NOMO-1 treated with dmso at 0.1 percent for 144 hours (cell line): ENCODE measurements at regions not wholly inside any gene's neighbourhood (a gene's known extent, or its start where the extent isn't known, plus 50 kb on each side); places are given as distances from the start of the nearest gene placed in this dataset.
"Not testable (repeated sequence)": the region's sequence is repeated elsewhere in the genome, so short reads cannot be mapped to it uniquely, and the experiment has no call there.

Experiments used
- DNase-seq: peaks from one replicate; lab custom pipeline; 2025; ENCODE audit not compliant: unreplicated experiment; lab: John Stamatoyannopoulos, UW

GRCh38 chr1:146513754-146514153 is 284.9 kb upstream of the NOTCH2NLA start:
- DNase-seq = not testable (repeated sequence)

GRCh38 chr1:146511047-146511777 is 282.4 kb upstream of the NOTCH2NLA start:
- not testable (repeated sequence) for DNase-seq

GRCh38 chr1:146510248-146510983 is 281.6 kb upstream of the NOTCH2NLA start:
- DNase-seq = not testable (repeated sequence)

- DNase-seq = not testable (repeated sequence)
Measured at GRCh38 chr1:146504121-146504520, 275.3 kb upstream of the NOTCH2NLA start.

GRCh38 chr1:146487555-146487954 is 258.7 kb upstream of the NOTCH2NLA start:
- DNase-seq = not testable (repeated sequence)

GRCh38 chr1:146487155-146487554 is 258.3 kb upstream of the NOTCH2NLA start:
- not testable (repeated sequence) for DNase-seq

GRCh38 chr1:146486300-146487014 is 257.6 kb upstream of the NOTCH2NLA start:
- DNase-seq = not testable (repeated sequence)

- DNase-seq = not testable (repeated sequence)
Measured at GRCh38 chr1:146484195-146484594, 255.4 kb upstream of the NOTCH2NLA start.

- DNase-seq = not testable (repeated sequence)
Measured at GRCh38 chr1:146479188-146479587, 250.4 kb upstream of the NOTCH2NLA start.

- not testable (repeated sequence) for DNase-seq
Measured at GRCh38 chr1:146478125-146478720, 249.4 kb upstream of the NOTCH2NLA start.

- DNase-seq = not testable (repeated sequence)
Measured at GRCh38 chr1:146475086-146475485, 246.3 kb upstream of the NOTCH2NLA start.

- DNase-seq = not testable (repeated sequence)
Measured at GRCh38 chr1:146474216-146474615, 245.4 kb upstream of the NOTCH2NLA start.

- peak; percentile 11 for DNase-seq
Measured at GRCh38 chr1:146472192-146472861, 243.5 kb upstream of the NOTCH2NLA start.

- not testable (repeated sequence) for DNase-seq
Measured at GRCh38 chr1:146459939-146460338, 231.1 kb upstream of the NOTCH2NLA start.

GRCh38 chr1:146459308-146459707 is 230.5 kb upstream of the NOTCH2NLA start:
- not testable (repeated sequence) for DNase-seq

GRCh38 chr1:146448877-146449246 is 220.0 kb upstream of the NOTCH2NLA start:
- not testable (repeated sequence) for DNase-seq

GRCh38 chr1:146448212-146448876 is 219.5 kb upstream of the NOTCH2NLA start:
- DNase-seq = not testable (repeated sequence)

GRCh38 chr1:146443871-146444222 is 215.0 kb upstream of the NOTCH2NLA start:
- DNase-seq = not testable (repeated sequence)

- not testable (repeated sequence) for DNase-seq
Measured at GRCh38 chr1:146443088-146443870, 214.5 kb upstream of the NOTCH2NLA start.
